UCSD-AML1 (cell line): ENCODE measurements at regions not wholly inside any gene's neighbourhood (a gene's known extent, or its start where the extent isn't known, plus 50 kb on each side); places are given as distances from the start of the nearest gene placed in this dataset.

Experiments used
- DNase-seq: peaks from one replicate; lab custom pipeline; 2025; ENCODE audit not compliant: unreplicated experiment; lab: John Stamatoyannopoulos, UW

DNA sequence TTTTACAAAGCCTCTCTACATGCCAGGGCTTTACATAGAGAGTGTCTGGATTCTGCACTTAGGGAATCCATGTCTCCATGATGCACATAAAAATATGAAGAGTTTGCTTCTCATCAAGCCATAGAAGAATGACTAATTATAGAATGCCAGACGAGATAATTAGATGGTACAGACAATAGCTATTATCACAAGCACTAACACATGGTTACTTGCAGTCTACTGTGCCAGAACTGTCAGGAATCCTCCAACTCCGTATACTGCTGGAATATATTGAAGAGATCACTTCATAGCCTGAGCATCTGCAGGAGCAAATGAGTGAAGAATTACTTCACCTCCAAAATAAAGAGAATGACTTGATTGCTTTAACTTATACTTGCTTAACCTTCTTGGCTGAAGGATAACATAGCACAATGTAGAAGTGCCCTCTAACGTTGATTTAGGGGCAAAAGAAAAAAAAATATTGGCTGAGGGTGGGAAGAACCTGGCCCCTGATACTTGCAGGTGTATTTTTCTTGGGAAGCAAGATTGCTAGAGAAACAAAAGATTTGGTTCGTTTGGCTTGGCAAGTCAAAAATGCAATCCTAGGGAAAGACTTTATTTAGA lies 272.8 kb upstream of the FAR2 start:
- no peak for DNase-seq

DNA sequence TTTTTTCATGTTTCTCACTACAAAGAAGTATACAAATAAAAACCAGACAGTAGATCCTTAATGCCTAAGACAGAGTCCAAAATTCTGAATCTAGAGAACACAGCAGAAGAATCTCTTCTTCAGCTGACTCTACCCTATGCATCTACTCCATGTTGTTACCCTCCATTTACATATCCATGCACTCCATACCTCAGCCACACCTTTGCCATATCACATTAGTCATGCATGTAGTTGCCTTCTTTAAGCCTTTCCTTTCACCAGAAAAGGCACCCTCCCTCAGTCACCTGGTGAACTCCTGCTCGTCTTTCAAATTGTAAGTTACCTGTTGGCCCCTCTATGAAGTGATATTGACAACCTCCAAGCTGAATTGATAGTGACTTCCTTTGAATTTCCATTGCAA lies 271.2 kb upstream of the FAR2 start:
- DNase-seq, result no peak

DNA sequence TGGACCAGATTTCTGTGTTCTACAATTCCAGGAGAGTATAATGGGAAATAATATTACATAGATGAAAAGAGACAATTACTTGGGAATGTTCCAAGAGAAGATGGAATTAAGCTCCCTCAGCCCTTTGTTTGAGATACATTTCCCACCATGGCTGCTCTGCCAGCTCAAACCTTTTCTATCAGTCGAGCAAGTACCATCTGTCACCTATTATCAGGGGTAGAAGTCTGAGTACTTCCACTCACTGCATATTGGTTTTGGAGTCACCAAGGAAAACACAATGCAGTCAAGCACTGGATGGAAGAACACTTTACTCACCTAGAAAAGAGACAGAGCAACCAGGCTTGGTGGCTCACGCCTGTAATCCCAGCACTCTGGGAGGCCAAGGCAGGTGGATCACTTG lies 270.4 kb upstream of the FAR2 start:
- DNase-seq, result no peak

DNA sequence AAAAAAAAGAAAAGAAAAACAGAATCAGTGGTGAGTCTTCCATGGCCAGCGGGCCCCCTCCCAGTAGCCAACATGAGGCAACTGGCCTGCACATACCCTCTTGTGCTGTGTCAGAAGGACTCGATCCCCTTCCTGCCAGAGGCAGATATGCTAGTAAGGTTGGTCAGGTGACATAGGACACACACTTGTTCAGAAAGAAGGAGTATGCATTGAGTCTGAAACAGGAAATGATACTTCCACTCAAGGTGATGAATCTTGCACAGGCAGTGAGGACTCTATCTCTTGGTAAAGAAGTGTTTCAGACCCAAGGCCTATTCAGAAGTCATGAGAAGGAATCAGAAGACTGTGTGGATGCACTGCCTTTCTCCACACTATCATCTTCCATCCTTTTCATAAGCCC lies 269.7 kb upstream of the FAR2 start:
- no peak for DNase-seq

DNA sequence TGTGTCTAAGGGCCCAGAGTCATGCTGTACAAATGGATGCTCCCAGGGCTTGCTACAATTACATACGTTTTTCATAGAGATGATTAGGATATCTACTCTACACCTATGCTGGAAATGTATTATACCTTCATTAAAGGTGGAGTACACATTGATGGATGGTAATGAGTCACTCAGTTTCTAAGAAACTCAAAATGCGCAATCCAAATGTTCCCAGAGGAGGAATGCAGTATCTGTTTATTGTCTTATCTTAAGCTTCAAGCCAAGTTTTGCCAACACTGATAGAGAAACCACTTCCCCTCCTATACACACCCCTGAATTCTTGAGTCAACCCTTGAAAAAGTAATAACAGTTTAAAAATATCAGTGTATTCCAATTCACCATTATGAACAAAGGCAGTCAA lies 266.6 kb upstream of the FAR2 start:
- no peak for DNase-seq

DNA sequence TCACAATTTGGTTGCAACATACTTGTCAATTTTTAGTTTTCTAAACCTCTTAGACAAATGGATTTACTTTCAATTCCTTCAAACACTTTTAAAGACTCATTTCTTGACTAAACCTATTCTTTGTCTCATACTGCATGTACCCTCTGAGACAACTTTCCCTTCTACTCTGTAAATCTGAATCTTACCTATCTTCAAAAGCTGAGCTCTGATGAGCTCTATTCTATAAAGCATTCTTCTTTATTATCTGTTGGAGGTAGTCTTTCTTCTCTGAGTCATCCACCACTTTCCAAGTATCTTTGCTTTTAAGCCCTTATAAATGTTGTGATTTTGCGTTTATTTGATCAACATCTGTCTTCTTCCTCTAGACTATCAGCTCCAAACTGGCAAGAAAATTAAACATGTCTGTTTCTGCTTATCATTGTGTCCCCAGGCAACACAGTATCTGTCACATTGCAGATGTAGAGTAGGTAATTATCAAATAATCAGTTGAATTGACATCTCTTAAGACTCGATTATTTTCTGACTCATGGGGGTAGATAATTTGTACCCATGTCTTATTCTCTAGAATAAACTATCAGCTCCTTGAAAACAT lies 265.6 kb upstream of the FAR2 start:
- DNase-seq, result no peak

DNA sequence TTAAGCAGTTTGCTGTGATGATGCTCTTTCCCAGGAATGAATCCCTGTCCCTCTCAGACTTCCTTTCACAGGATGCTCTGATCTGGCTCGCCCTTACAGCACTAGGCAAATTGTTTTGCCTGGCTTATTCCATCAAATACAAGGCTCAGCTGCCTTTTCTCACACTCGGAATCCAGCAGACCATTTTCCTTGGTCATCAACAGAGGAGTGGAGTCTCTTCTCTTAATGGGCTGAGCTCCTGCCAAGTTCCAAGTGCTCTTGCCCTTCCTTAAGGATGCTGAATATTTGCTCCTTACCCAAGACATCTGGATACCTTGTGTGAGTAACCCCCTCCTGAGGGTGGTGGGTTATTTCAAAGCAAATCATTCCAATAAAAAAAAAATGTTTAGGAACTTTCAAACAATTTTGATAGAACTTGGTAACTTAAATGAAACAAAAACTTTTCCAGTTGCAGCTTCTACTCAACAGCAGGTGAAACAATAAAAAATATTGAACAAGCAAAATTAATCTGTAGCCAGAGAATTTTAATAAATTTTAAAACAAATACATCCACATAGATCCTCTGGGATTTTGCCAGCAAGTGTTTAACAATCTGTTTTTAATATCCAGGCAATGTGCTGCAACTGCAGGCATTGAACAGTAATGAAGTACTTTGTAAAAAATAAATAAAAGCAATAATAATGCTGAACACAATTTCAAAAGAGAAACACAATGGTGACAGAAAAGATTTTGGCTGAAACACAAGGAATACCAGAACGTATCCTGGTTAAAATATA lies 264.0 kb upstream of the FAR2 start:
- no peak for DNase-seq

DNA sequence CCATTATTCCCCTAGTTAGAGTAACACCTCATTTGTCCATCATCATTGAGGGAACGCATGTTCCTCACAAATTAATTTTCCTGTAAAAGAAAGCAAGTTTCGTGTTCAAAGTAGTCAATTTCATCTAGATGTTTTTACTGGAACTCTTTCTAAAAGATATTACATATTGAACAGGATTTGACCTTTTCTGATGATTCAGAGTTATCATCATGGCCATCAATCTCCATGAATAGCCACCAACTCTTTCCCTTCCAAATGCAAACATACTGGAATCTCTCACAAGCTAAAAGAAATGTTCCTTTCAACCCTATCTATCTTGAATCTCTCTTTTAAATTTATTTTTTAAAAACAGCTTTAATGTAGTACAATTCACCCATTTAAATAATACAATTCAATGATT lies 263.1 kb upstream of the FAR2 start:
- DNase-seq, result no peak

DNA sequence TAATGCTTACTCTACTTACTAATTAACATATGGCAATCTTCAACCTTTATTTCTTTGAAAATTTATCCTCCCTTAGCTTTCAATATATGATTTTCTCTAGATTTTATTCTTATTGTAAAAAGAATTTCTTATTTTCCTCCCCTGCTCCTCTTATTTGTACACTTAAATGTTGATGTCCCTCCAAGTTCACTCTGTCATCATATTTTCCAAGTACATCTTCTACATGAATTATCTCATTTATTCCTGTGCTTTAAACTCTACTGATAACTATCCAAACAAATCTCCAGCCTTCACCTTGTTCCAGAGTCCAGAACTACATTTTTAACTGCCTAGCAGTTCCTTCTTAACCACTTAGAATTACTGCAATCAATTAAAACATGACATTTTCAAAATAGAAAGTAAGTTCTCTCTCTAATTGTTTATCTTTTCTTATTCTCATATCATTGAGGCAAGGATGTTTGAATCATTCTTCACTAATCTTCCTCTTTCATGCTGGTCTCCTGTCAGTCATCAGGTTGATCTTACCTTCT lies 261.6 kb upstream of the FAR2 start:
- no peak for DNase-seq

DNA sequence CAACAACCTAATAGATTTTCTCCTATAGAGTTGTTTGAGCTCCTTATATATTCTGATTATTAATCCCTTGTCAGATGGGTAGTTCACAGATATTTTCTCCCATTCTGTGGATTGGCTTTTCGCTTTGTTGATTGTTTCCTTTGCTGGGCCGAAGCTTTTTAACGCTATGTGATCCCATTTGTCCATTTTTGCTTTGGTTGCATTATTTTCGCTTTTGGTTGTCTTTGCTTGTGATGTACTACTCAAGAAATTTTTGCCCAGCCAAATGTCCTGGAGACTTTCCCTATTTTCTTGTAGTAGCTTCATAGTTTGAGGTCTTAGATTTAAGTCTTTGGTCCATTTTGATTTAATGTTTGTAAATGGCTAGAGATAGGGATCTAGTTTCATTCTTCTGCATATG lies 258.4 kb upstream of the FAR2 start:
- no peak for DNase-seq

DNA sequence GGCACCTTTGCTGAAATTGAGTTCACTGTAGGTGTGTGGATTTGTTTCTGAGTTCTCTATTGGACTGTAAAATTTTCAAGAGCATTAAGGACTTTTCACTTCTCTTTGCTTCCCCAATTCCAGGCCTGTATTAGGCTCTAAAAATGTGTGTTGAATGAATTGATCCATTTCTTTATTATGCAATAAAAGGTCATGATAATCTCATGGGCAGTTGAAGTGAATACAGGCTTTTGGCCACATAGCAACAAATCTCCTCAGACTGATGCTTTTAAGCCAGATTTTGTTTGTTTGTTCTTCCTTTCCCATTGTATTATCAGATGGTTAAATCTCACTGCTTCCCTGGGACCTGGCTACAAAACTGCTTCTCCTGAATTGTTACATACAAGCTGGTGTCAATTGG lies 258.0 kb upstream of the FAR2 start:
- DNase-seq, result no peak

DNA sequence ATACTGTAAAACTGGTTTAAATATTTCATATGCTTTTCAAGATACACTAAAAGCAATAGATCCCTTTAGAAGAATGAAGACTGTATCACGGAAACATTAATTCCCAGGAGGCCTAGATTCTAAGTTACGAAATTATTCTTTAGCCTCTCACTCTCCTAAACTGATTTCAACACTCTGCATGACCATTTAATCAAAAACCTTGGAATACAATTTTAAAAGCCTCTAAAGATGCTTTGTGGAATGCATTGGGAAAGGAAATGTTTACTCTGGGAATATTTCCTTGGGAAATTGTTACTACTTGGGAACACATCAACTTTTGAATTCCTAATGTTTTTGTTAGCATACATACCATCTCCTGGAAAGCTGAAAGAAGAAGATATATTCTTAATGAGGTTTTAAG lies 255.7 kb upstream of the FAR2 start:
- DNase-seq, result no peak

DNA sequence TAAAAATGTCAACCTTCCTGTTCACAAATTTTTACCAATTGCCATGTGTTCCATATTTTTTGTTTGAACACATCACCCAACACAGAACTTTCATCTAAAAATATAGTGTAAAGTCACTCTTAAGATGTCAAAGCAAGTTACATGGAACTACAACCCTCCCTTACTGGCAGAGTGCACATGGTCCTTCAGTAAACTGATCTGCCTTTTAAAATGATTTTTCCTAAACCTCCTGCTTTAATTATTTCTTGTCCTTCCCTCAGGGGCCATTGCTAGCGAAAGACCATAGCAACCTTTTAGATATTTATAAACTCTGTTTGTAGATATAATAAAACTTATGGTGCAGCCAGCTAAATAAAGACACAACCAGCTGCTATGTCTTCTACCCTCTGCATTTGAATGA lies 255.2 kb upstream of the FAR2 start:
- no peak for DNase-seq

DNA sequence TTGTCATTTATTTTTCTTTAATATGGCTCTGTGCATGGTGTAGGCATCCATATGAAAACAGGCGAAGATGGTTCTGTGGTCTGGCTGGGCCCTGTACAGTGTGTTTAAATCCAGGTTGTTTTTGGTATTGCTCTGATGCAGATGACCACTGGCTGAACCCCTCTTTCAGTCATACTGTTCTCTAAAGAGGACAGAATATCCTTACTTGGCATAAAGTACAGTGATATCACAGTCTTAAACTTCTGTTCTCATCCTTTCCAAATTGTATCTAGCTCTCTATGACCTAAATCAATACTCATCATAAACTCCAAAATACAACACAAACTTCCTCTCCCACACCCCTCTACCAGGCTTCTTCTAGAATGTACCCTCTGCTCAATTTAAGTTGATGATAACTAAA lies 252.7 kb upstream of the FAR2 start:
- DNase-seq, result no peak

DNA sequence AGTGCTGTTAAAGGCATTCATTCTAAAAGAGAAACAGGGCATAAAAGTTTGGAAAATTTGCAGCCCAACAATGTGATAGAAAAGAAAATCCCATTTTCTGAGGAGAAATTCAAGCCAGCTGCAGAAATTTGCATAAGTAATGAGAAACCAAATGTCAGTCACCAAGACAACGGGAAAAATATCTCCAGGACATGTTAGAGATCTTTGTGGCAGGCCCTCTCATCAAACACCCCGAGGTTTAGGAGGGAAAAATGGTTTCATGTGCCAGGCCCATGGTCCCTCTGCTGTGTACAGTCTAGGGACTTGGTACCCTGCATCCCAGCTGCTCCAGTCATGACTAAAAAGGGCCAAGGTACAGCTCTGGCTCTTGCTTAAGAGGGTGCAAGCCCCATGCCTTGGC lies 251.0 kb upstream of the FAR2 start:
- DNase-seq, result no peak

DNA sequence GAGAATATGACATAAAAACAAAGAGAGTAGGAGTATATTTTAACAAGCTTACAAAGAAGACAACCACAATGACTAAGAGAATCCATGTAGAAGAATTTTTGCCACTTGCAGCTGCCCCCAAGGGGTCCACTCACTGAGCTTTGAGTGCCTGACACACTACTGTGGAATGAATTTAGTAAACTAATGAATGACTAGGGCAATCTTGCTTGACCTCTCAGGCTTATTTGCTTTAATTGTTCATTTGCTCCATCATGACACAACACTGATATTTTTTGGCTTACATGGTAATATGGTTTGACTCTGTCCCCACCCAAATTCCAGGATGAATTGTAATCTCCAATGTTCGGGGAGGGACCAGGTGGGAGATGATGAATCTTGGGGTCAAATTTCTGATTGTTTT lies 249.1 kb upstream of the FAR2 start:
- DNase-seq, result no peak

DNA sequence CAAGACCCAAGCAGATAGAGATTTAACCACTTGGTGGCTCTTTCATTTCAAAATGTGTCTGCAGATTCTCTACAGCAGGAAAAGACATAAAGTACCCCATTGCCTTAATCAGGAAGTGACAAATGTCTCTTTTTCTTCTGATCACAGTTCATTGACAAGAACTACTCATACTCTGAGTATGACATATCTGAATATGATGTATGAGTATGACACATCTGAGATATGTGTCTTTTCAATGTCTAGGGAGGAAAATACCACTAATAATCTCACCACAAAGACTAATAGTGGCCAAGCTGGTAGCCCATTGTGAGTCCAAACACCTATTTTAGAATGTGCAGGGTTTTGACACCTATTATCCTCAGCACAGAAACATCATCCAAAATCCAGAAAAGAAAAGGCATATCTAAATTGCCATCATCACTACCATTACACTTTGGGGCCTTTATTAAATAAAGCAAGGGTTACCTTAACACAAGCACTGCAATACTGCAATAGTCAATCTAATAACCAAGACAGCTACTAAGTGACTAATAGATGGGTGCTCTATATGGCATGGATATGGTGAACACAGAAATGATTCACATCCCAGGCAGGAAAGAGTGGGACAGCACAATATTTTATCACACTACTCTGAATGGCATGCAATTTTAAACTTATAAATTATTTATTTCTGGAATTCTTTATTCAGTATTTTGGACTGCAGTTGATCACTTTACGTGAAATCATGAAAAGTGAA lies 243.7 kb upstream of the FAR2 start:
- DNase-seq, result no peak

DNA sequence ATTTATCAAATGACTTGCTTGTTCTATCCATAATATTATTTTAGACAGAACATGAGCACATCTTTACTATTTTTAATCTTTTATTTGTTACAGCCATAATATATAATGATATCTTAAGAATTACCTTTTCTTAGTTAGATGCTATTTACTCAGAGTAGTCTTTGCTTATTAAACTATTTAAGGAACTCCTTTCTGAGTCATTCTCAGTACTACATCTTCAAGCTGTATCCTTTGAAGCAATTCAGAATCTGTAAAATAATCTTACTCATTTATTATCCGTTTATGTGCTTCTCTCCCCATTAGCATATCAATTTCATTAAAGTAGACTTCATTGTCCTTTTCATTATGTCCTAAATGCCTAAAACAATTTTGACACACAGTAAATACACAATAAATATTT lies 240.4 kb upstream of the FAR2 start:
- DNase-seq, result no peak

DNA sequence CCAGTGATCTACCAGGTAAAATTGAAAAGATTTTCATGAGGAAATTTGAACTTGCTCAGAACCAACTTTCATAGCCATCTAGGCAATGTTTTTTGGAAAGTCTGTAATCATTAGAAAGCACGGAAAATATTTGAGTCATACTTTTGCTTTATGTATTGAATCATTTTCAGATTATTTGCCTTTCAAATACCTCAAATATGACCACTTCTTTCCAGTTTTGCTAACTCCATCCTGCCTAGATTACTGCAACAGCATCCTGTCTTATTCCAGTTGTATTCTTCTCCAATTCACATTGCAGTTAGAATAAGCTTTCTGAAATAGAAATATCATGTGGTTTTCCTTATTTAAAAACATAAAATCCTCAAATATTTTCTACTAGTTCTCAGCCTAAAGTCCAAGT lies 239.8 kb upstream of the FAR2 start:
- DNase-seq, result no peak

DNA sequence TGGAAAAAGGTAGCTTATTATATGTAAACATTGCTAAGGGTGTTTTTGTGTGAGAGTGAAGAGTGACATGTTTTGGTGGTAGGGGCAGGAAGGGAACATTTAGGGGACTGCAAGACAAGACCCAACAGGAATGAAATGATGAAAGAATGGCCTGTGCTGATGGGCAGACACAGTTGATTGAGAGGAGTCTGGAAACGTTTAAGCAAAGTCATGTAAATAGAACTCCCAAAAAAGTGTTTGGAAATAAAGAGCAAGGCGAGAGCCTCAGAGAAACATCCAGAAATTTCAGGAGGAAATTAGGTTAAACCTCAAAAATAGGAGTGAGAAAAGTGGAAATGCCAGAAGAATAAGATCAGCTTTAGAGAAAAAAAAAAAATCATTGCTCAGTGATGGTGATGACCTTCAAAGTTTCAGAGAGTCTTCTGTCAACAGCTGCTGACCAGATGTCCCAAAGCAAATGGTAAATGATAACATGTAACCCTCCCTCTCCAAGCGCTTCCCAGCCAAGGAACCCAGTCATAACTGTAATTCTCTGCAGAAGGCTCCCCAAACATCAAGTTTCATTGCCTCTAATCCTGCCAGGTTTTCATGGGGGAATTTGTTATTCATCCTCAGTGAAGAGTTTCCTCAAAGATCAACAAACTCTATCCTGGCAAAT lies 223.2 kb upstream of the FAR2 start:
- DNase-seq, result no peak

DNA sequence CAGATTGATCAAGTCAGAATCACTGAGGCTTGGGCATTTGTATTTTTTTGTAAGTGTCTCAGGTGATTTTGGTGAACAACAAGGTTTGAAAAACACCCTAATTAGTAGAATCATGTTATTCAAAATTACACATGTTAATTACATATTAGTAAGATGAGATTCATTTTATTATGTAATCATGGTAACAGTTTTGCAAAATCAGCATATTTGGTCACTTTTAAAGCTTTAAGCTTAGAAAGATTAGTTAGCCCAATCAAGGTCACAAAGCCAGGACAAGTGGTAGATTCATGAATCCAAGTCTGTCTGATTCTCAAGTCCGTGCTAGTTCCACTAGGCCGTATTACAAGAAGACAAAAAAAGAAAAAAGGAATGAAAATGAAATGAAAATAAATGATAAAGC lies 218.4 kb upstream of the FAR2 start:
- no peak for DNase-seq
